HFF-Myc (cell line): ENCODE measurements at regions not wholly inside any gene's neighbourhood (a gene's known extent, or its start where the extent isn't known, plus 50 kb on each side); places are given as distances from the start of the nearest gene placed in this dataset.
"Not testable (repeated sequence)": the region's sequence is repeated elsewhere in the genome, so short reads cannot be mapped to it uniquely, and the experiment has no call there.

Source experiments
- DNase-seq: peaks from one replicate; pipeline ENCODE4 v3.0.0-alpha.2; 2011; ENCODE audit warnings: low read depth; ENCODE audit errors: extremely low read depth
- H3K4me3 ChIP-seq: replicated peaks from 2 replicates; pipeline ENCODE4 v1.5.1; 2011; ENCODE audit warnings: low read depth, mild to moderate bottlenecking, control low read depth, low read length
- TF ChIP-seq, protein P1 (sequence below): IDR thresholded peaks from 2 replicates; pipeline ENCODE4 v1.5.1; 2012; ENCODE audit warnings: mild to moderate bottlenecking, low read depth, low read length, control low read depth; ENCODE audit errors: missing control alignments

DNA sequence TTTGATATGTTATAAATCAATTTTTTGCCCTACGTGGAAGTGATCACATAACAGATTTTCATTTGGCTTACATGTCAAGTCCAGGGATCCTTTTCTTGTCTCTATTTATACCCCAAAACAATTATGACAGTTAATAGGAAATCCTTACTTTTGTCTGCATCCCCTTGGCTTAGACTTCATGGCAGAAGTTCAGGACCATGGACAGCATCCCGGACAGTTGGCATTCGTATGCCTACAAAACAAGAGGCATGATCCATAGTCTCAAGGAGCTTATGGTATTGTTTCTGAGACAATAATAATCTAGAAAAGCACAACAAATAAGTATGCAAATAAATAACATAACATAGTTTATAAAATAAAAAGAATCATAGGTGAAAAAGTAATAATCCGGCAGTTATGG, 214.3 kb upstream of the GRIA1 start:
- peak; percentile 48 for DNase-seq
- no peak overlapping the region for H3K4me3 ChIP-seq
- TF ChIP-seq, protein P1, sequence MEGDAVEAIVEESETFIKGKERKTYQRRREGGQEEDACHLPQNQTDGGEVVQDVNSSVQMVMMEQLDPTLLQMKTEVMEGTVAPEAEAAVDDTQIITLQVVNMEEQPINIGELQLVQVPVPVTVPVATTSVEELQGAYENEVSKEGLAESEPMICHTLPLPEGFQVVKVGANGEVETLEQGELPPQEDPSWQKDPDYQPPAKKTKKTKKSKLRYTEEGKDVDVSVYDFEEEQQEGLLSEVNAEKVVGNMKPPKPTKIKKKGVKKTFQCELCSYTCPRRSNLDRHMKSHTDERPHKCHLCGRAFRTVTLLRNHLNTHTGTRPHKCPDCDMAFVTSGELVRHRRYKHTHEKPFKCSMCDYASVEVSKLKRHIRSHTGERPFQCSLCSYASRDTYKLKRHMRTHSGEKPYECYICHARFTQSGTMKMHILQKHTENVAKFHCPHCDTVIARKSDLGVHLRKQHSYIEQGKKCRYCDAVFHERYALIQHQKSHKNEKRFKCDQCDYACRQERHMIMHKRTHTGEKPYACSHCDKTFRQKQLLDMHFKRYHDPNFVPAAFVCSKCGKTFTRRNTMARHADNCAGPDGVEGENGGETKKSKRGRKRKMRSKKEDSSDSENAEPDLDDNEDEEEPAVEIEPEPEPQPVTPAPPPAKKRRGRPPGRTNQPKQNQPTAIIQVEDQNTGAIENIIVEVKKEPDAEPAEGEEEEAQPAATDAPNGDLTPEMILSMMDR: no peak

DNA sequence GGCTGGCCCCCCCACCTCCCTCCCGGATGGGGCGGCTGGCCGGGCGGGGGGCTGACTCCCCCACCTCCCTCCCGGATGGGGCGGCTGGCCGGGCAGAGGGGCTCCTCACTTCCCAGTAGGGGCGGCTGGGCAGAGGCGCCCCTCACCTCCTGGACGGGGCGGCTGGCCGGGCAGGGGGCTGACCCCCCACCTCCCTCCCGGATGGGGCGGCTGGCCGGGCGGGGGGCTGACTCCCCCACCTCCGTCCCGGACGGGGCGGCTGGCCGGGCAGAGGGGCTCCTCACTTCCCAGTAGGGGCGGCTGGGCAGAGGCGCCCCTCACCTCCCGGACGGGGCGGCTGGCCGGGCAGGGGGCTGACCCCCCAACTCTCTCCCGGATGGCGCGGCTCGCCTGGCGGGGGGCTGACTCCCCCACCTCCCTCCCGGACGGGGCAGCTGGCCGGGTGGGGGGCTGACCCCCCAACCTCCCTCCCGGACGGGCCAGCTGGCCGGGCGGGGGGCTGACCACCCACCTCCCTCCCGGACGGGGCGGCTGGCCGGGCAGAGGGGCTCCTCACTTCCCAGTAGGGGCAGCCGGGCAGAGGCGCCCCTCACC, 194.1 kb upstream of the GRIA1 start:
- DNase-seq, H3K4me3 ChIP-seq: not testable (repeated sequence)

DNA sequence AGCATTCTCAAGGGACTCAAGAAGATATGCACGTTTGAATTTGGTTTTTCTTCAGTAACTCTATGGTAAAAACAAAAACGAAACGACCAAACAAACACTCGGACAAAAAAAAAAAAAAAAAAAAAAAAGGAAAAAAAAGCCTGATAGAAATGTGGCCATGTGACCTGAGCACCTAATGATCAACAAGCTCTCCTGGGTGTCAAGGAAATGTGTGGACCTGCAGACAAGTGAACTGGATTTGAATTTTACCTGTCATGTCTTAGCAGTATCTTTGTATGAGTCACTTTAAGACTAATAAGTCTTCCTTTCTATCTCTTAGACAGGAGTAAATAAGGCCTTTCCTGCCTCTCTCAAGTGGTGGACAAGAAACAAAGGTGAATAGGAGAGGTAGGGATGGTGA, 190.6 kb upstream of the GRIA1 start:
- H3K4me3 ChIP-seq: no peak overlapping the region
- no peak for DNase-seq
- TF ChIP-seq, protein P1: no peak

DNA sequence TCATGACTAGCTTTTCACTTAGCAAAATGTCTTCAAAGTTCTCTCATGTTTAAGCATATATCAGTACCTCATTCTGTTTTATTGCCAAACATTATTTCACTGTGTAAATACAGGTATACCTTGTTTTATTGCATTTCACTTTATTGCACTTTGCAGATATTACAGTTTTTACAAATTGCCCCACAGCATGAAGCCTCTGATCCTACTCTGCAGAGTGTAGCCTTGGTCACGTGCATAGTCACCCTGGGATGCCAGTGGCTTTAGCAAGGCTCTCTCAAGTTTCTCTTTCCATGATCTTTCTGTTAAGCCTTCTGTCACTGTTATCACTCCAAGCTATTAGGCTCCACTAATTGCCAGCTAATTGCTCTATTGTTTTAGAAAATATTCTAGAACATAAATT, 182.2 kb upstream of the GRIA1 start:
- no peak for DNase-seq
- H3K4me3 ChIP-seq: no peak overlapping the region
- TF ChIP-seq, protein P1: no peak

DNA sequence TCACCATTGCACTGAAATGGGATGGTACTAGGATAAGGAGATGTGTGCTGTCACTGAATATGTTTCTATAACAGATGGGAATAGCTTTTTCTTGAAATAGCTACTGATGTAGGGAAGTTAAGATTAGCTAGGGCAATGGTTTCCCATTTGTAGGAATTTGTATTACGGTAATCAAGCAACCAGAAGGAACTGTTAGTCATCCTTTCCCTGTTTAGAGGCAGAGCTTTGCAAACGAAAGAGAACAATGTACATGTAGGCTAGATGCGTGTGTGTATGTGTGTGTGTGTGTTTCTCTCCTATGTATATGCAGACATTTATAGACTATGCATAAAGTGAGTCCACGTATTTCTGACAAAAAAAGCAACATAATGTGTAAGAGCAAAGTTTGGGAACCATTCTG, 171.9 kb upstream of the GRIA1 start:
- DNase-seq: no peak
- TF ChIP-seq, protein P1: no peak
- H3K4me3 ChIP-seq: no peak overlapping the region

DNA sequence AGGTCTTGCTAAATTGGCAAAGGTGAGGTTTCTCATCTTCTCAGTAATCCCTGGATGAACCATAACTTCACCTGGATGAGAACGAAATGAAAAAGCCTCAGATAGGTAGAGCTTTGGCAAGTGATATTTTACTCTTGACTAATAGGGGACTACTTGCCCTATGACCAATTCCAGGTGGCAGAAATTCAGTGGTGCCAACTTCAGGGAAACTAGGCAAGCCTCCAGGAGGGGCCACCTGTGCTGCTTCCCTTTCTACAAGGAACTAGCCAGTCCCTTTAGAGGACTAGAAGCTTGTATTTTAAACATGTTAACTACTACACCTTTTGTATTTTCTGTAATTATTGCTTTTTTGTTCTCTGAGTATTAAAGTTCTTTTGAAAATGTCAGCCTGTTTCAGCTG, 169.0 kb upstream of the GRIA1 start:
- no peak overlapping the region for H3K4me3 ChIP-seq
- TF ChIP-seq, protein P1: no peak
- DNase-seq: no peak

DNA sequence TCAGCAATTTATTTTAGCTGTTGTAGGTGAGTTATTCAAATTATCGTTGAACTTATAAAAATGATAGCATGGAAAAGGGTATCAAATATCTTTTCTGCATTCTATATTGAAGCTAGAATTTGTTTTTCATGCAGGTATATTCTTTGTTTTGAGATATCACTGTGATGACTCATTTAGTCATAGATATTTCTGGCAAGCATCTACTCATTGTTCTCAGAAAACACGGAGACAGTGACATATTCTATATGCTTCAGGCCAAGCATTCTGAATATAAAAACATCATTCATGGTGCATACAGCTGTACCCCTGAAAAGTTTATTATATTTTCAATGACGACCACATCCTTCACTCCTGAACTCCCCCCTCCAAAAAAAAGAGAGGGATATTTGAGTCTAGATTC, 150.3 kb upstream of the GRIA1 start:
- H3K4me3 ChIP-seq: no peak overlapping the region
- TF ChIP-seq, protein P1: no peak
- DNase-seq: no peak
